B cell (primary cell): ENCODE measurements at regions not wholly inside any gene's neighbourhood (a gene's known extent, or its start where the extent isn't known, plus 50 kb on each side); places are given as distances from the start of the nearest gene placed in this dataset.

Experiments used
- ATAC-seq: fragments of 200-7000 bp; cut with Tn5 transposase; one replicate; pipeline ENCODE4 v1.10.0; 2021; ENCODE audit warnings: low read depth, mild to moderate bottlenecking, moderate number of reproducible peaks, moderate library complexity
- CTCF ChIA-PET: fragments of 350-600 bp; sonication (Branson Sonifier 250); formaldehyde crosslinking; loops from one replicate; lab custom pipeline; 2021; ENCODE audit warnings: antibody characterized with exemption, inconsistent platforms; lab: Charles Lee
- POLR2A ChIA-PET: fragments of 350-600 bp; sonication (Branson Sonifier 250); formaldehyde crosslinking; loops from one replicate; lab custom pipeline; 2021; ENCODE audit warnings: antibody characterized with exemption; lab: Charles Lee
- DNase-seq: peaks from one replicate; pipeline ENCODE4 v3.0.0; 2013
- H2AFZ ChIP-seq: 2 replicates; pipeline ENCODE4 v1.6.1; 2012; ENCODE audit warnings: mild to moderate bottlenecking, low read depth, low read length; ENCODE audit not compliant: insufficient read depth, poor library complexity, severe bottlenecking
- H3K27ac ChIP-seq, 2 donors: 1 replicate in 1 of 2; 2 replicates in 1 of 2; pipeline ENCODE4 v1.5.1; 2012 to 2013; ENCODE audit warnings: low read length in 2 of 2, mild to moderate bottlenecking in 2 of 2, moderate library complexity in 1 of 2
- H3K27me3 ChIP-seq, 4 experiments: fragments of 200-600 bp in 1 of 4; sonication (generic) in 1 of 4; replicated peaks in 1 of 4; 1 replicate in 2 of 4; 2 replicates in 2 of 4; pipeline versions ENCODE4 v1.6.1 to v1.7.0; 2013 to 2016; ENCODE audit warnings: low read length in 3 of 4, mild to moderate bottlenecking in 2 of 4, mixed read lengths in 1 of 4, moderate library complexity in 1 of 4; ENCODE audit not compliant: insufficient read depth in 4 of 4, control insufficient read depth in 3 of 4; ENCODE audit errors: control extremely low read depth in 1 of 4
- H3K36me3 ChIP-seq, 2 experiments: replicated peaks in 1 of 2; 1 replicate in 1 of 2; 2 replicates in 1 of 2; pipeline versions ENCODE4 v1.6.1 to v1.7.1; 2013; ENCODE audit warnings: low read length in 1 of 2; ENCODE audit not compliant: insufficient read depth in 2 of 2, control insufficient read depth in 1 of 2; ENCODE audit errors: control extremely low read depth in 1 of 2, extremely low read depth in 1 of 2
- H3K4me1 ChIP-seq, 2 donors: fragments of 200-600 bp in 1 of 2; sonication (generic) in 1 of 2; 1 replicate in 1 of 2; 2 replicates in 1 of 2; pipeline versions ENCODE4 v1.5.1 to v1.6.1; 2013 to 2017; ENCODE audit warnings: low read length in 2 of 2; ENCODE audit not compliant: control insufficient read depth in 2 of 2, insufficient read depth in 2 of 2
- H3K4me2 ChIP-seq: replicated peaks from 2 replicates; pipeline ENCODE3; 2012; ENCODE audit warnings: mild to moderate bottlenecking, low read depth, low read length; ENCODE audit not compliant: poor library complexity, severe bottlenecking
- H3K4me3 ChIP-seq, 5 experiments: fragments of 200-600 bp in 1 of 5; sonication (generic) in 1 of 5; 1 replicate in 3 of 5; 2 replicates in 2 of 5; pipeline versions ENCODE4 v1.5.1 to v1.7.0; 2011 to 2016; ENCODE audit warnings: low read length in 4 of 5, mild to moderate bottlenecking in 4 of 5, low read depth in 2 of 5, control low read depth in 1 of 5, moderate library complexity in 1 of 5; ENCODE audit not compliant: insufficient read depth in 1 of 5; ENCODE audit errors: control extremely low read depth in 1 of 5, extremely low read depth in 1 of 5
- H3K79me2 ChIP-seq: fragments of 200-600 bp; sonication (generic); one replicate; pipeline ENCODE4 v1.6.0; 2016; ENCODE audit warnings: low read length; ENCODE audit not compliant: control insufficient read depth, insufficient read depth
- H3K9ac ChIP-seq: fragments of 200-600 bp; sonication (generic); 2 replicates; pipeline ENCODE4 v1.6.1; 2017; ENCODE audit warnings: mild to moderate bottlenecking, low read length, moderate library complexity
- H3K9me3 ChIP-seq, 3 donors: one replicate each; pipeline versions ENCODE4 v1.6.1 to v1.7.1; 2013; ENCODE audit warnings: low read length in 2 of 3; ENCODE audit not compliant: control insufficient read depth in 2 of 3, insufficient read depth in 1 of 3; ENCODE audit errors: control extremely low read depth in 1 of 3
- H4K20me1 ChIP-seq: 2 replicates; pipeline ENCODE4 v1.6.0; 2012; ENCODE audit warnings: mild to moderate bottlenecking, low read length; ENCODE audit not compliant: insufficient read depth, control insufficient read depth, poor library complexity, severe bottlenecking
- H3K27ac Mint-ChIP-seq: one replicate; pipeline ENCODE4 v1.8.0; 2021; ENCODE audit warnings: mixed read lengths
- H3K27me3 Mint-ChIP-seq: one replicate; pipeline ENCODE4 v1.8.0; 2021; ENCODE audit warnings: mixed read lengths
- H3K4me1 Mint-ChIP-seq: one replicate; pipeline ENCODE4 v1.8.0; 2021; ENCODE audit warnings: mixed read lengths
- H3K4me3 Mint-ChIP-seq: one replicate; pipeline ENCODE4 v1.8.0; 2021; ENCODE audit warnings: mixed read lengths
- H3K9me3 Mint-ChIP-seq: one replicate; pipeline ENCODE4 v1.8.0; 2022; ENCODE audit warnings: mixed read lengths; ENCODE audit not compliant: insufficient read depth
- EZH2 ChIP-seq: IDR thresholded peaks from 2 replicates; pipeline ENCODE4 v1.6.1; 2012; ENCODE audit warnings: borderline replicate concordance, low read depth, mild to moderate bottlenecking, moderate library complexity, low read length; ENCODE audit not compliant: insufficient read depth, poor library complexity, severe bottlenecking
- WGBS: methylation state at CpG from one replicate; pipeline ENCODE4 v1.1.5; 2013; ENCODE audit warnings: missing lambda C conversion rate; ENCODE audit not compliant: insufficient coverage; 5-methylcytosine and 5-hydroxymethylcytosine counted together
- intact Hi-C: fragments of 100-400 bp; cut with micrococcal nuclease; formaldehyde crosslinking; loops from one replicate; pipeline ENCODE4 v1.10.0; 2022
- TF ChIP-seq, protein P1 (sequence below): fragments of 200-600 bp; IDR thresholded peaks from one replicate; pipeline ENCODE4 v1.8.0; 2022; ENCODE audit warnings: antibody characterized with exemption, mild to moderate bottlenecking

DNA sequence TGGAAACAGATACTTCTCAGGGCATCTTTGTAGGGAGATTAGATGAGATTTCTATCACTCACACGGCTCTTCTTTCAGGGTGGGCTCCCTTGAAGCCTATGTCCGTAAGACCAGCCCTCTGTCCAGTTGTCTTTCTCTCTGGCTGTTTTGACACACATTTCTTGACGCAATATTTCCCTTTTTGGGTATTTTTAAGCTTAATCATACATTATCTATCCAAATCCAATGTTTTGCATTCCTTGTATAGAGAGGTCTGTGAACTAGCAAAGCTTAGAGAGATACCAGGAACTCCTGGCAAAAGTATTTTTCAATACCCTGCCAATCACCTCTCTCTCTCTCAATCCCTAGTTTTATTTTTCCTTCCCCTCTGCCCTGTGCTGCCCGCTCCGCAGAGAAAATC lies 79.3 kb downstream of the EOMES start:
- ATAC-seq = no peak

GRCh38 chr3:27641888-27642601 lies 80.1 kb downstream of the EOMES start:
- Histone ChIP-seq H3K4me3 (no peak overlapping the region), H4K20me1 (no peaks in the 10 kb centered on the region), H3K36me3 (no peaks in the 10 kb centered on the region), H3K4me2 (no peak overlapping the region), H3K9ac (no peak overlapping the region), H3K4me1 (peaks cover 7 to 9% of the 10 kb centered on the region in 2 donors), H3K27me3 (no peaks in the 10 kb centered on the region), H2AFZ (no peak overlapping the region), H3K27ac (no peak overlapping the region), H3K9me3 (no peaks in the 10 kb centered on the region), H3K79me2 (no peaks in the 10 kb centered on the region)
- Mint-ChIP-seq H3K4me1 (peaks cover 6% of the 10 kb centered on the region), H3K4me3 (no peak overlapping the region), H3K27me3 (no peaks in the 10 kb centered on the region), H3K9me3 (no peaks in the 10 kb centered on the region), H3K27ac (no peak overlapping the region)
- ChIA-PET CTCF (no interaction called here), POLR2A (no interaction called here)
- TF ChIP-seq EZH2 = no peak
- TF ChIP-seq, protein P1, sequence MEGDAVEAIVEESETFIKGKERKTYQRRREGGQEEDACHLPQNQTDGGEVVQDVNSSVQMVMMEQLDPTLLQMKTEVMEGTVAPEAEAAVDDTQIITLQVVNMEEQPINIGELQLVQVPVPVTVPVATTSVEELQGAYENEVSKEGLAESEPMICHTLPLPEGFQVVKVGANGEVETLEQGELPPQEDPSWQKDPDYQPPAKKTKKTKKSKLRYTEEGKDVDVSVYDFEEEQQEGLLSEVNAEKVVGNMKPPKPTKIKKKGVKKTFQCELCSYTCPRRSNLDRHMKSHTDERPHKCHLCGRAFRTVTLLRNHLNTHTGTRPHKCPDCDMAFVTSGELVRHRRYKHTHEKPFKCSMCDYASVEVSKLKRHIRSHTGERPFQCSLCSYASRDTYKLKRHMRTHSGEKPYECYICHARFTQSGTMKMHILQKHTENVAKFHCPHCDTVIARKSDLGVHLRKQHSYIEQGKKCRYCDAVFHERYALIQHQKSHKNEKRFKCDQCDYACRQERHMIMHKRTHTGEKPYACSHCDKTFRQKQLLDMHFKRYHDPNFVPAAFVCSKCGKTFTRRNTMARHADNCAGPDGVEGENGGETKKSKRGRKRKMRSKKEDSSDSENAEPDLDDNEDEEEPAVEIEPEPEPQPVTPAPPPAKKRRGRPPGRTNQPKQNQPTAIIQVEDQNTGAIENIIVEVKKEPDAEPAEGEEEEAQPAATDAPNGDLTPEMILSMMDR = no peak
- ATAC-seq = no peak
- 100% methylated on average over 1 of the region's 5 CpGs for WGBS
- no peak for DNase-seq
- intact Hi-C loops = no loop called here

More for the DNA sequence above, 79.3 kb downstream of the EOMES start:
- Histone ChIP-seq H3K9ac (no peak overlapping the region), H4K20me1 (no peaks in the 10 kb centered on the region), H3K4me2 (no peak overlapping the region), H3K27ac (no peak overlapping the region), H3K36me3 (no peaks in the 10 kb centered on the region), H3K9me3 (no peaks in the 10 kb centered on the region), H3K4me1 (peaks cover 7 to 9% of the 10 kb centered on the region in 2 donors), H3K79me2 (no peaks in the 10 kb centered on the region), H3K27me3 (no peaks in the 10 kb centered on the region), H3K4me3 (no peak overlapping the region), H2AFZ (no peak overlapping the region)
- no peak overlapping the region for H3K27ac Mint-ChIP-seq
- TF ChIP-seq, protein P1 = no peak
- TF ChIP-seq EZH2 = no peak
- no peaks in the 10 kb centered on the region for H3K27me3 Mint-ChIP-seq
- intact Hi-C loops = no loop called here
- DNase-seq = no peak
- ChIA-PET POLR2A (no interaction called here), CTCF (interaction anchor here (0.7 kb wide), 1 partner anchor 38 kb away, joined by 3 read pairs; no protein-coding TSS in a partner anchor)
- no peaks in the 10 kb centered on the region for H3K9me3 Mint-ChIP-seq
- H3K4me1 Mint-ChIP-seq = peaks cover 6% of the 10 kb centered on the region
- WGBS = 99% methylated on average over 4 of the region's 5 CpGs
- no peak overlapping the region for H3K4me3 Mint-ChIP-seq
